H1 (cell line): ENCODE measurements at regions not wholly inside any gene's neighbourhood (a gene's known extent, or its start where the extent isn't known, plus 50 kb on each side); places are given as distances from the start of the nearest gene placed in this dataset.

Source experiments
- EGR1 ChIP-seq: IDR thresholded peaks from 2 replicates; pipeline ENCODE4 v1.6.1; 2011; ENCODE audit warnings: low read depth, low read length, borderline replicate concordance
- JUN ChIP-seq: IDR thresholded peaks from 2 replicates; pipeline ENCODE4 v1.6.1; 2011; ENCODE audit warnings: low read depth, mild to moderate bottlenecking, improper control_type of control experiment, low read length
- JUND ChIP-seq: IDR thresholded peaks from 2 replicates; pipeline ENCODE4 v1.6.1; 2011; ENCODE audit warnings: mild to moderate bottlenecking, improper control_type of control experiment, low read length
- KDM1A ChIP-seq: fragments of 200-600, 300-600 bp; sonication (generic); IDR thresholded peaks from 2 replicates; pipeline ENCODE4 v1.7.1; 2016; ENCODE audit warnings: mild to moderate bottlenecking, low read length, borderline replicate concordance
- MAFK ChIP-seq: IDR thresholded peaks from 2 replicates; pipeline ENCODE4 v1.6.1; 2012; ENCODE audit warnings: low read depth, mild to moderate bottlenecking, improper control_type of control experiment, low read length
- RBBP5 ChIP-seq: IDR thresholded peaks from 2 replicates; pipeline ENCODE4 v1.7.1; 2012; ENCODE audit warnings: low read depth, mild to moderate bottlenecking, inconsistent platforms, low read length, moderate library complexity, borderline replicate concordance
- SP1 ChIP-seq: IDR thresholded peaks from 2 replicates; pipeline ENCODE4 v1.6.1; 2011; ENCODE audit warnings: low read depth, low read length
- TEAD4 ChIP-seq: IDR thresholded peaks from 2 replicates; pipeline ENCODE4 v1.6.1; 2012; ENCODE audit warnings: low read depth, low read length, inconsistent platforms, mixed read lengths
- TF ChIP-seq, protein P1 (sequence below): fragments of 300-600 bp; sonication (generic); IDR thresholded peaks from 2 replicates; pipeline ENCODE4 v1.7.1; 2012; ENCODE audit warnings: low read length, moderate library complexity, mild to moderate bottlenecking, inconsistent platforms; ENCODE audit not compliant: insufficient replicate concordance
- TF ChIP-seq, protein P2 (sequence below): IDR thresholded peaks from 2 replicates; pipeline ENCODE4 v1.6.1; 2012; ENCODE audit warnings: low read length, inconsistent platforms

DNA sequence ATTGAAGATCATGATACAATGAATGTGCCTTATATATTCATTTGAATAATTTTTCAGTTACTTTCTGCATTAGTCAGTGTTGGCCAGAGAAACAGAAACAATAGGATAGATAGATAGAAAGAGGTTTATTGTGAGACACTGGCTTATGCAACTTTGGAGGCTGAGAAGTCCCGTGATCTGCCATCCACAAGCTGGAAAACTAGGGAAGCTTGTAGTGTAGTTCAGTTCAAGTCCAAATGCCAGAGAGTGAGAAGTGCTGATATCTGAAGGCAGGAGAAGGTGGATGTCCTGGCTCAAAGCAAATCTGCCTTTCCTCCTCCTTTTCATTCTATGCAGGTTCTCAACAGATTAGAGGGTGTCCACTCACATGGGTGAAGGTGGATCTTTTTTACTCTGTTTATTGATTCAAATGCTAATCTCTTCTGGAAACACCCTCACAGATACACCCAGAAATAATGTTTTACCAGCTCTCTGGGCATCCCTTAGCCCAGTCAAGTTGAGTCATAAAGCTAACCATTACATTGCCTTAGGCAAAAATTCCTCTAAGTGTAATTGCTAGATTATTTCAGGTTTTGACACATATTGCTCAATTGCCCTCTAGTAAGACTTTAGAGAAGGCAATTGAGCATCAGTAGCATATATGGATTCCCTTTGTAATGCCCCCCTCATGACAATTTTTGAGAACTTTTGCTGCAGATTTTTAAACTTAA lies 341.4 kb downstream of the LPIN1 start (continued):
- TF ChIP-seq, protein P1, sequence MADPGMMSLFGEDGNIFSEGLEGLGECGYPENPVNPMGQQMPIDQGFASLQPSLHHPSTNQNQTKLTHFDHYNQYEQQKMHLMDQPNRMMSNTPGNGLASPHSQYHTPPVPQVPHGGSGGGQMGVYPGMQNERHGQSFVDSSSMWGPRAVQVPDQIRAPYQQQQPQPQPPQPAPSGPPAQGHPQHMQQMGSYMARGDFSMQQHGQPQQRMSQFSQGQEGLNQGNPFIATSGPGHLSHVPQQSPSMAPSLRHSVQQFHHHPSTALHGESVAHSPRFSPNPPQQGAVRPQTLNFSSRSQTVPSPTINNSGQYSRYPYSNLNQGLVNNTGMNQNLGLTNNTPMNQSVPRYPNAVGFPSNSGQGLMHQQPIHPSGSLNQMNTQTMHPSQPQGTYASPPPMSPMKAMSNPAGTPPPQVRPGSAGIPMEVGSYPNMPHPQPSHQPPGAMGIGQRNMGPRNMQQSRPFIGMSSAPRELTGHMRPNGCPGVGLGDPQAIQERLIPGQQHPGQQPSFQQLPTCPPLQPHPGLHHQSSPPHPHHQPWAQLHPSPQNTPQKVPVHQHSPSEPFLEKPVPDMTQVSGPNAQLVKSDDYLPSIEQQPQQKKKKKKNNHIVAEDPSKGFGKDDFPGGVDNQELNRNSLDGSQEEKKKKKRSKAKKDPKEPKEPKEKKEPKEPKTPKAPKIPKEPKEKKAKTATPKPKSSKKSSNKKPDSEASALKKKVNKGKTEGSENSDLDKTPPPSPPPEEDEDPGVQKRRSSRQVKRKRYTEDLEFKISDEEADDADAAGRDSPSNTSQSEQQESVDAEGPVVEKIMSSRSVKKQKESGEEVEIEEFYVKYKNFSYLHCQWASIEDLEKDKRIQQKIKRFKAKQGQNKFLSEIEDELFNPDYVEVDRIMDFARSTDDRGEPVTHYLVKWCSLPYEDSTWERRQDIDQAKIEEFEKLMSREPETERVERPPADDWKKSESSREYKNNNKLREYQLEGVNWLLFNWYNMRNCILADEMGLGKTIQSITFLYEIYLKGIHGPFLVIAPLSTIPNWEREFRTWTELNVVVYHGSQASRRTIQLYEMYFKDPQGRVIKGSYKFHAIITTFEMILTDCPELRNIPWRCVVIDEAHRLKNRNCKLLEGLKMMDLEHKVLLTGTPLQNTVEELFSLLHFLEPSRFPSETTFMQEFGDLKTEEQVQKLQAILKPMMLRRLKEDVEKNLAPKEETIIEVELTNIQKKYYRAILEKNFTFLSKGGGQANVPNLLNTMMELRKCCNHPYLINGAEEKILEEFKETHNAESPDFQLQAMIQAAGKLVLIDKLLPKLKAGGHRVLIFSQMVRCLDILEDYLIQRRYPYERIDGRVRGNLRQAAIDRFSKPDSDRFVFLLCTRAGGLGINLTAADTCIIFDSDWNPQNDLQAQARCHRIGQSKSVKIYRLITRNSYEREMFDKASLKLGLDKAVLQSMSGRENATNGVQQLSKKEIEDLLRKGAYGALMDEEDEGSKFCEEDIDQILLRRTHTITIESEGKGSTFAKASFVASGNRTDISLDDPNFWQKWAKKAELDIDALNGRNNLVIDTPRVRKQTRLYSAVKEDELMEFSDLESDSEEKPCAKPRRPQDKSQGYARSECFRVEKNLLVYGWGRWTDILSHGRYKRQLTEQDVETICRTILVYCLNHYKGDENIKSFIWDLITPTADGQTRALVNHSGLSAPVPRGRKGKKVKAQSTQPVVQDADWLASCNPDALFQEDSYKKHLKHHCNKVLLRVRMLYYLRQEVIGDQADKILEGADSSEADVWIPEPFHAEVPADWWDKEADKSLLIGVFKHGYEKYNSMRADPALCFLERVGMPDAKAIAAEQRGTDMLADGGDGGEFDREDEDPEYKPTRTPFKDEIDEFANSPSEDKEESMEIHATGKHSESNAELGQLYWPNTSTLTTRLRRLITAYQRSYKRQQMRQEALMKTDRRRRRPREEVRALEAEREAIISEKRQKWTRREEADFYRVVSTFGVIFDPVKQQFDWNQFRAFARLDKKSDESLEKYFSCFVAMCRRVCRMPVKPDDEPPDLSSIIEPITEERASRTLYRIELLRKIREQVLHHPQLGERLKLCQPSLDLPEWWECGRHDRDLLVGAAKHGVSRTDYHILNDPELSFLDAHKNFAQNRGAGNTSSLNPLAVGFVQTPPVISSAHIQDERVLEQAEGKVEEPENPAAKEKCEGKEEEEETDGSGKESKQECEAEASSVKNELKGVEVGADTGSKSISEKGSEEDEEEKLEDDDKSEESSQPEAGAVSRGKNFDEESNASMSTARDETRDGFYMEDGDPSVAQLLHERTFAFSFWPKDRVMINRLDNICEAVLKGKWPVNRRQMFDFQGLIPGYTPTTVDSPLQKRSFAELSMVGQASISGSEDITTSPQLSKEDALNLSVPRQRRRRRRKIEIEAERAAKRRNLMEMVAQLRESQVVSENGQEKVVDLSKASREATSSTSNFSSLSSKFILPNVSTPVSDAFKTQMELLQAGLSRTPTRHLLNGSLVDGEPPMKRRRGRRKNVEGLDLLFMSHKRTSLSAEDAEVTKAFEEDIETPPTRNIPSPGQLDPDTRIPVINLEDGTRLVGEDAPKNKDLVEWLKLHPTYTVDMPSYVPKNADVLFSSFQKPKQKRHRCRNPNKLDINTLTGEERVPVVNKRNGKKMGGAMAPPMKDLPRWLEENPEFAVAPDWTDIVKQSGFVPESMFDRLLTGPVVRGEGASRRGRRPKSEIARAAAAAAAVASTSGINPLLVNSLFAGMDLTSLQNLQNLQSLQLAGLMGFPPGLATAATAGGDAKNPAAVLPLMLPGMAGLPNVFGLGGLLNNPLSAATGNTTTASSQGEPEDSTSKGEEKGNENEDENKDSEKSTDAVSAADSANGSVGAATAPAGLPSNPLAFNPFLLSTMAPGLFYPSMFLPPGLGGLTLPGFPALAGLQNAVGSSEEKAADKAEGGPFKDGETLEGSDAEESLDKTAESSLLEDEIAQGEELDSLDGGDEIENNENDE, result no peak
- no peak for TF ChIP-seq JUN
- TF ChIP-seq SP1, result no peak
- TF ChIP-seq, protein P2, sequence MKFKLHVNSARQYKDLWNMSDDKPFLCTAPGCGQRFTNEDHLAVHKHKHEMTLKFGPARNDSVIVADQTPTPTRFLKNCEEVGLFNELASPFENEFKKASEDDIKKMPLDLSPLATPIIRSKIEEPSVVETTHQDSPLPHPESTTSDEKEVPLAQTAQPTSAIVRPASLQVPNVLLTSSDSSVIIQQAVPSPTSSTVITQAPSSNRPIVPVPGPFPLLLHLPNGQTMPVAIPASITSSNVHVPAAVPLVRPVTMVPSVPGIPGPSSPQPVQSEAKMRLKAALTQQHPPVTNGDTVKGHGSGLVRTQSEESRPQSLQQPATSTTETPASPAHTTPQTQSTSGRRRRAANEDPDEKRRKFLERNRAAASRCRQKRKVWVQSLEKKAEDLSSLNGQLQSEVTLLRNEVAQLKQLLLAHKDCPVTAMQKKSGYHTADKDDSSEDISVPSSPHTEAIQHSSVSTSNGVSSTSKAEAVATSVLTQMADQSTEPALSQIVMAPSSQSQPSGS, result no peak
- no peak for TF ChIP-seq KDM1A
- no peak for TF ChIP-seq JUND
- TF ChIP-seq MAFK, result no peak
- TF ChIP-seq EGR1, result no peak
- no peak for TF ChIP-seq TEAD4
- no peak for TF ChIP-seq RBBP5
